NOMO-1 (cell line): ENCODE measurements at regions not wholly inside any gene's neighbourhood (a gene's known extent, or its start where the extent isn't known, plus 50 kb on each side); places are given as distances from the start of the nearest gene placed in this dataset.
"Not testable (repeated sequence)": the region's sequence is repeated elsewhere in the genome, so short reads cannot be mapped to it uniquely, and the experiment has no call there.

ENCODE experiments used
- DNase-seq, 2 experiments: peaks; one replicate each; lab custom pipeline; 2025; ENCODE audit not compliant: unreplicated experiment in 2 of 2; lab: John Stamatoyannopoulos, UW

GRCh38 chr5:42989190-42989589 lies 50.9 kb downstream of the ANXA2R start:
- no peak for DNase-seq

DNA sequence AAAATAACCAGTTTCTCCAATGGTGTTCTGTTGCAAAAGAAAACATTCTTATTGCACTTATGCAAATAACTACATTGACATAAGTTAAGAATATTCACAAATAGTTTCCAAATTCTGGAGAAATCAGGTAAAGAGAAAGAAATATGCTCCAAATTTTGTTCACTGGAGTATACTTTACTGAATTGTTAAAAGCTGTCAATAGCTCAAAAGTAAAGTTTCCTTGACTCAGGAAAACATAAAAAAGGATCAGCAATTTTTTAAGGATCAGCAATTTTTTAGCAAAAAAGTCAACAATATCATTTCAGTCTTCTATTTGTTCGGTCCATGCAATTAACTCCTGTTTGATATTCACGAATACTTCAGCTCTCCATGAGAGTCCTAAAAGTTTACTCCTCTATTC lies 51.6 kb downstream of the ANXA2R start:
- DNase-seq = no peak

- DNase-seq = no peak
Observed at GRCh38 chr5:42985129-42986037, 54.7 kb downstream of the ANXA2R start.

DNA sequence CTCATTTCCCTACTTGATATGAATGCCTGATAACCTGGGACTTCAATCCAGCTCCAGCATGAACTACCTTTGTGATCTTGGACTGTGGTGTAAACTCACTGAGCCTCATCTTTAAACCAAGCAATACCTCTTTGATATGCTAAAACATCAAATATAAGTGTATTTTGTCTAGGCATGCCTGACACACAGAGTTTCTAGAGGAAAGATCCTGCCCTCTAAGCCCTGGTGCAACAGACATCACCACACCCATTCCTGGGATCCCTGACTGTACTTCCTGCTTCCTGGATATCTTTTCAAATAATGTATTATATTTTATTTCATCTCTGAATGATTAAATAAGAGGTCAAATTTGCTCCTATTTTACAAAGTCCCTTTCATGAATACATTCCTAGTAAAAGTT lies 55.8 kb downstream of the ANXA2R start:
- DNase-seq = no peak

GRCh38 chr5:42982107-42982622 lies 58.0 kb downstream of the ANXA2R start:
- no peak for DNase-seq

DNA sequence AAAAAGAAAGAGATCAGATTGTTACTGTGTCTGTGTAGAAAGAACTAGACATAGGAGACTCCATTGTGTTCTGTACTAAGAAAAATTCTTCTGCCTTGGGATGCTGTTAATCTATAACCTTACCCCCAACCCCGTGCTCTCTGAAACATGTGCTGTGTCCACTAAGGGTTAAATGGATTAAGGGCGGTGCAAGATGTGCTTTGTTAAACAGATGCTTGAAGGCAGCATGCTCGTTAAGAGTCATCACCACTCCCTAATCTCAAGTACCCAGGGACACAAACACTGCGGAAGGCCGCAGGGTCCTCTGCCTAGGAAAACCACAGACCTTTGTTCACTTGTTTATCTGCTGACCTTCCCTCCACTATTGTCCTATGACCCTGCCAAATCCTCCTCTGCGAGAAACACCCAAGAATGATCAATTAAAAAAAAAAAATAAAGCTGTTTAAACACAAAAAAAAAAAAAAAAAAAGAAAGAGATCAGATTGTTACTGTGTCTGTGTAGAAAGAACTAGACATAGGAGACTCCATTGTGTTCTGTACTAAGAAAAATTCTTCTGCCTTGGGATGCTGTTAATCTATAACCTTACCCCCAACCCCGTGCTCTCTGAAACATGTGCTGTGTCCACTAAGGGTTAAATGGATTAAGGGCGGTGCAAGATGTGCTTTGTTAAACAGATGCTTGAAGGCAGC lies 58.6 kb downstream of the ANXA2R start:
- DNase-seq = not testable (repeated sequence)

DNA sequence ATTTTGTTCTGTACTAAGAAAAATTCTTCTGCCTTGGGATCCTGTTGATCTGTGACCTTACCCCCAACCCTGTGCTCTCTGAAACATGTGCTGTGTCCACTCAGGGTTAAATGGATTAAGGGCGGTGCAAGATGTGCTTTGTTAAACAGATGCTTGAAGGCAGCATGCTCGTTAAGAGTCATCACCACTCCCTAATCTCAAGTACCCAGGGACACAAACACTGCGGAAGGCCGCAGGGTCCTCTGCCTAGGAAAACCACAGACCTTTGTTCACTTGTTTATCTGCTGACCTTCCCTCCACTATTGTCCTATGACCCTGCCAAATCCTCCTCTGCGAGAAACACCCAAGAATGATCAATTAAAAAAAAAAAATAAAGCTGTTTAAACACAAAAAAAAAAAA lies 59.1 kb downstream of the ANXA2R start:
- DNase-seq = not testable (repeated sequence)

DNA sequence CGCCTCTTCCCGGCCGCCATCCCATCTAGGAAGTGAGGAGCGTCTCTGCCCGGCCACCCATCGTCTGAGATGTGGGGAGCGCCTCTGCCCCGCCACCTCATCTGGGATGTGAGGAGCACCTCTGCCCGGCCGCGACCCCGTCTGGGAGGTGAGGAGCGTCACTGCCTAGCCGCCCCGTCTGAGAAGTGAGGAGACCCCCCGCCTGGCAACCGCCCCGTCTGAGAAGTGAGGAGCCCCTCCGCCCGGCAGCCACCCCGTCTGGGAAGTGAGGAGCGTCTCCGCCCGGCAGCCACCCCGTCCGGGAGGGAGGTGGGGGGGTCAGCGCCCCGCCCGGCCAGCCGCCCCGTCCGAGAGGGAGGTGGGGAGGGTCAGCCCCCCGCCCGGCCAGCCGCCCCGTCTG lies 59.7 kb downstream of the ANXA2R start:
- not testable (repeated sequence) for DNase-seq

GRCh38 chr5:42979242-42979641 lies 60.9 kb downstream of the ANXA2R start:
- DNase-seq = not testable (repeated sequence)

- no peak for DNase-seq
Observed at GRCh38 chr5:42974536-42974935, 65.6 kb downstream of the ANXA2R start.

DNA sequence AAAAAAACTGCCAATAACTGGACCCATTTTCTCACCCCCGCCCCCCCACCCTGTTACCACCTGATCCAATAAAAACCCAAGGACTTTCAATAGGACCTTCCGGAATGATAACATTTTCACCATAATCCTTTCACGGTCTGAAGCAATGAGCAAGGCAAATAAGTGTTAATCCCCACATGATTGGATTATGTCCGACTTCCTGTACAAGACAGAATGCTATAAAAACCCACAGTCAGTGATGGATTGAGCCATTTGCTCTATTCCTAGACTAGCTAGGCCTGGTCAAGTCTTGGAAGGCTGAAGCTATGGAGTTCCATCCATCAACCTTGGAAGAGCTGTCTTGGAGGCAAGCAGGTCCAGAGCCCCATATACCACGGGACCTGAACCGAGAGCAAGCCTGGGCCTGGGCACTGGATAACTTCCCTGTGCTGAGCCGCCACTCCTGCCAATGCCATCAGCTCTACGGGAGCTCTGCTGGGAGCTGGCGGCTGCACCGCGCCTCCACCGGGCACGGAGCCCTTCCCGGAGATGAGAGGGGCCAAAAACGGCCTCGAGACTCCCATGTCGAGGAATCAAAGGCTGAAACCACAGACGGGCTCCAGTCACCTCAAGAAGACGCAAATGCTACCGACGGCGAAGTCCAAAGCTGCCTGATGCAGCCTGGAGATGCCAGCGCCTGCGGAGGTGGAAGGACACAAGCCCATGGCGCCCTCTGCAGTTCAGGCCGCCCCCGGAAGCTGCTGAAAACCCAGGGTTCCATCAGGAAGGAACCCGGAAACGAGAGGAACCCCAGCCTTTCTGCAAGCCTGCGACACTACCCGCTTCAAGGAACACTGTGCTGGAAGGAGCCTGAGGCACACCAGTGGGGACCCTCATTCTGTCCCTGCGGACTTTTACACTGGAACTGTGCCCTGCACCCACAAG lies 69.2 kb downstream of the ANXA2R start:
- DNase-seq = no peak

DNA sequence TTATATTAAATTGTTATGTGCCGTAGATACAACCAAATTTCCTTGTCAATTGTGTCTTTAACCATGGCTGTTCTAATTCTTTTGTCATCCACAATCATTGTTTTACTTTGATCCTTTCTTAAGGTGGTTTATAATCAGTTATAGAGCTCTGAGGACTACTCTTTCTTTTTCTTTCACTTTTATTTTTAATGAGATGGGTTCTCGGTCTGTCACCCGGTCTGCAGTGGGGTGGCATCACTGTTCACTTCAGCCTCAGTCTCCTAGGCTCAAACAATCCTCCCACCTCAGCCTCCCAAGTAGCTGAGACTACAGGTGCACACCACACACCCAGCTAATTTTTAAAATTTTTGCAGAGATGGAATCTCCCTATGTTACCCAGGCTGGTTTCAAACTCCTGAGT lies 74.2 kb downstream of the ANXA2R start:
- no peak for DNase-seq

DNA sequence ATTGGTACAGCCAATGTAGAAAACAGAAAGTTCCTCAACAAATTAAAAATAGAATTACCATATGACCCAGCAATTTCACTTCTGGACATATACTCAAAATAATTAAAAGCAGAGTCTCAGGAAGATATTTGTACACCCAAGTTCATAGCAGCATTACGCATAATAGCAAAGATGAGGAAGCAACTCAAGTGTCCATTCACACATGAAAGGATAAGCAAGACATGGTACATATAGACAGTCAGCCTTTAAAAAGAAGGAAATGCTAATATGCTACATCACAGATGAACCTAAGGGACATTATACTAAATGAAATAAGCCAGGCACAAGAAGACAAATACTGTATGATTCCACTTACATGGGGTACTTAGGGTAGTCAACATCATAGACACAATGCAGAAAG lies 76.7 kb downstream of the ANXA2R start:
- DNase-seq = peak in 1 of 2 experiments; percentile 23

DNA sequence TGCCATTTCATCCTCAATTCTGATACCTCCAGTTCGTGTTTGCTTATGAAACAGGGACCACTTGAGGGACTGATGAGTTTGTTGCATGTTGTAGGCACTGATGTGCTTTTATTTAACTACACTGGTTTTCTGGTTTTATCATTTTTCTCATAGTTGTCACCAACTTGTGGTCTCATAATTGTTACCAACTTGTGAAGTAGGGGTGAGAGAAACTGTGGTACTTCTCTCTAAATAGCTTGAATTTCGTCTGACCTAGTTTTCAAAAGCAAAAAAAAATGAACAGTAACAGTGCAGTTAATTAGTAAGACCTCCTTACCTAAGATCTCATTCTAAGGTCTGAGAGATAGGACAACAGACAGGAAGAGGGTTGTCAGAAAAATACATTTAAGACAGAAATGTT lies 78.0 kb downstream of the ANXA2R start:
- DNase-seq = no peak

DNA sequence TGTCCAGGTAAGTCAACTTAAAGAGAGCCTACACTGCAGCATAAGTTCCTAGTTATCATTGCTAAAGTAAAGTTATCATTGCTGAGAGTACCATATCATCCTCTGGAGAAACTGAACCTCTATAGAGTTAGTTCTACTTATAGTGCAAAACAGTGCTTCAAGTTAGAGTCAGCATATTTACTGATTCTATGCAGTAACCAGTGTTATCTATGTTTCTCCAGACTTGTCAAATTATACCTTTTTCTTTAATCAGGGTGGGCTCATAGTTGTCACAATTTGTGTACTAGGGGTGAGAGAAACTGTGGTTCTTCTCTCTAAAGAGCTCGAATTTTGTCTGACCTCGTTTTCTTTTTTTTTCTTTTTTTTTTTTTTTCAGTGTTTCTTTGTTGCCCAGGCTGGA lies 79.6 kb downstream of the ANXA2R start:
- no peak for DNase-seq

- no peak for DNase-seq
Observed at GRCh38 chr5:42956551-42956950, 83.6 kb downstream of the ANXA2R start.

DNA sequence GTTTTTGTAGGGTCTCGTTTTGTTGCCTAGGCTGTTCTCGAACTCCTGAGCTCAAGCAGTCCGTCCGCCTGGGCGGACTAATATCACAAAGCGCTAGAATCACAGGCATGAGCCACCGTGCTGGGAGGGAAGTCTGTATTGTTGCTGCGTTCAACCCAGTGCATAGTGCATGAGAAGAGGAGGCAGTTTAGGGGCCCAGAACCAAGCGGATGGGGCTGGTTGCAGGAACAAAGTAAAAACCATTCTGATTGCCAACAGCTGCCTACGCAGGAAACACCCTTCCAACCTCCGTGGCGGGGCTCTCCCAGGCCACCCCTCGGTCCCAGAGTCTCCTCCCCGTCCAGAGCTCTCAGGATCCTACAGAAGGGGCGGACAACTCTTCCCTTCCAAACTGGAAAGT lies 87.1 kb downstream of the ANXA2R start:
- DNase-seq = no peak

DNA sequence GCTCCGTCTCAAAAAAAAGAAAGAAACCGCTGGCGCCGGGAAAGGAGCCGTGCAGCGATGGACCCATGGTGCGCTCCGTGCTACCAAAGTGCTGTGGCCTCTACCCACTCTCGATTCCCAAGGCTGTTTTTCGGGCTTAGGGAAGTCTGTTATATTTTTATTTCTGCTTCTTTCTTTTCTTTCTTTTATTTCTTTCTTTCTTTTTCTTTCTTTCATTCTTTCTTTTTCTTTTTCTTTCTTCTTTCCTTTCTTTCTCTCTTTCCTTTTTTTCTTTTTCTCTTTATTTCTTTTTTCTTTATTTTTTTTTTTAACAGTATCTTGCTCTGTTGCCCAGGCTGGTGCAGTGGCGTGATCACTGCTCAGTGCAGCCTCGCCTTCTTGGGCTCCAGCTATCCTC lies 87.5 kb downstream of the ANXA2R start:
- DNase-seq = no peak

- DNase-seq = peak; percentile 60 to 75
Observed at GRCh38 chr5:42951293-42951840, 88.8 kb downstream of the ANXA2R start.

- DNase-seq = peak; percentile 94 to 99
Observed at GRCh38 chr5:42950456-42951292, 89.4 kb downstream of the ANXA2R start.
